K562 (cell line): ENCODE measurements at regions not wholly inside any gene's neighbourhood (a gene's known extent, or its start where the extent isn't known, plus 50 kb on each side); places are given as distances from the start of the nearest gene placed in this dataset.

Experiments used
- ATAC-seq: fragments of 200-7000 bp; cut with Tn5 transposase; 3 replicates; pipeline ENCODE4 v1.9.1; 2020; ENCODE audit warnings: moderate library complexity
- BruUV-seq: library from RNA; stranded (reverse); fragments of 400-500 nt; replicated peaks from 2 replicates; lab custom pipeline; 2021; lab: Mats Ljungman, UMichigan
- CTCF ChIA-PET: fragments of 300-600 bp; formaldehyde crosslinking; extraction: SDS; loops from one replicate; lab custom pipeline; 2021; ENCODE audit warnings: low intra/inter-chr PET ratio; lab: Yijun Ruan, JAX
- POLR2A ChIA-PET: fragments of 300-600, 350-650 bp; sonication (Branson Sonifier 250); formaldehyde crosslinking; extraction: SDS; loops from one replicate; lab custom pipeline; 2021; ENCODE audit warnings: antibody characterized with exemption, inconsistent platforms; lab: Yijun Ruan, JAX
- DNase-seq, 4 experiments: peaks; one replicate each; pipeline versions ENCODE4 v3.0.0 to v3.0.0-alpha.2; 2011 to 2018; ENCODE audit warnings: low spot score in 3 of 4, mixed read lengths in 3 of 4; ENCODE audit errors: extremely low read depth in 1 of 4
- FAIRE-seq: peaks from 2 replicates; lab custom pipeline; 2011; peaks lifted over from hg19 to GRCh38; lab: Jason Lieb, UNC
- H2AFZ ChIP-seq: 2 replicates; pipeline ENCODE4 v1.6.0; 2011; ENCODE audit warnings: low read depth, low read length, control low read depth, inconsistent platforms
- H3K27ac ChIP-seq: fragments of 200-600 bp; 3 replicates; pipeline ENCODE4 v1.8.0; 2011; ENCODE audit warnings: low read depth, mild to moderate bottlenecking, control low read depth, inconsistent platforms, low read length, moderate library complexity, mixed read lengths; ENCODE audit errors: extremely low read depth
- H3K27me3 ChIP-seq, 2 experiments: fragments of 300-600 bp in 1 of 2; 2 replicates in 1 of 2; 3 replicates in 1 of 2; pipeline versions ENCODE4 v1.6.0 to v1.8.0; 2011; ENCODE audit warnings: inconsistent platforms in 2 of 2, low read length in 2 of 2, mild to moderate bottlenecking in 1 of 2, mixed read lengths in 1 of 2, moderate library complexity in 1 of 2; ENCODE audit not compliant: control insufficient read depth in 2 of 2, insufficient read depth in 2 of 2
- H3K36me3 ChIP-seq: fragments of 300-600 bp; 3 replicates; pipeline ENCODE4 v1.8.0; 2011; ENCODE audit warnings: mild to moderate bottlenecking, low read length, inconsistent platforms; ENCODE audit not compliant: control insufficient read depth, insufficient read depth
- H3K4me1 ChIP-seq, 2 experiments: fragments of 200-600 bp in 1 of 2; replicated peaks in 1 of 2; 2 replicates in 1 of 2; 3 replicates in 1 of 2; pipeline versions ENCODE4 v1.5.1 to v1.8.0; 2011; ENCODE audit warnings: inconsistent platforms in 2 of 2, low read length in 2 of 2, mild to moderate bottlenecking in 1 of 2, mixed read lengths in 1 of 2, moderate library complexity in 1 of 2; ENCODE audit not compliant: control insufficient read depth in 2 of 2, insufficient read depth in 2 of 2
- H3K4me2 ChIP-seq: 2 replicates; pipeline ENCODE4 v1.6.1; 2011; ENCODE audit warnings: low read length, control low read depth, inconsistent platforms, mixed read lengths; ENCODE audit not compliant: insufficient read depth
- H3K4me3 ChIP-seq: fragments of 200-600 bp; sonication (generic), shearing (Covaris generic); 2 replicates; pipeline ENCODE4 v1.5.1; 2016; ENCODE audit warnings: control low read depth, inconsistent platforms
- H3K79me2 ChIP-seq: fragments of 200-600 bp; 3 replicates; pipeline ENCODE4 v1.8.0; 2011; ENCODE audit warnings: low read length, inconsistent platforms; ENCODE audit not compliant: control insufficient read depth, insufficient read depth
- H3K9ac ChIP-seq, 2 experiments: 2 replicates each; pipeline versions ENCODE4 v1.6.0 to v1.6.1; 2011; ENCODE audit warnings: low read depth in 2 of 2, low read length in 2 of 2, control low read depth in 1 of 2, inconsistent platforms in 1 of 2, mild to moderate bottlenecking in 1 of 2, mixed read lengths in 1 of 2; ENCODE audit not compliant: insufficient read depth in 1 of 2
- H3K9me1 ChIP-seq: one replicate; pipeline ENCODE4 v1.6.0; 2011; ENCODE audit warnings: inconsistent platforms, mild to moderate bottlenecking, low read length, moderate library complexity; ENCODE audit not compliant: control insufficient read depth, insufficient read depth
- H3K9me3 ChIP-seq: replicated peaks from 2 replicates; pipeline ENCODE4 v1.5.1; 2011; ENCODE audit warnings: low read depth, low read length, inconsistent platforms; ENCODE audit not compliant: control insufficient read depth, insufficient read depth
- H4K20me1 ChIP-seq: replicated peaks from 2 replicates; pipeline ENCODE4 v1.6.1; 2011; ENCODE audit warnings: low read length, inconsistent platforms, mixed read lengths; ENCODE audit not compliant: control insufficient read depth, insufficient read depth
- JUNB ChIP-seq: fragments of 450-650 bp; formaldehyde crosslinking; conservative IDR thresholded peaks from 2 replicates; pipeline ENCODE4 v1.4.0; 2020; ENCODE audit warnings: mild to moderate bottlenecking
- ZNF79 ChIP-seq: fragments of 250-450 bp; sonication (Bioruptor Pico); IDR thresholded peaks from 2 replicates; pipeline ENCODE4 v1.4.0; 2020; ENCODE audit warnings: low read depth, mild to moderate bottlenecking, moderate library complexity
- WGBS: fragments of 100-300 bp; shearing (Covaris generic); methylation state at CpG from one replicate; pipeline ENCODE4 v1.1.6; 2016; ENCODE audit warnings: low coverage, mixed read lengths; ENCODE audit not compliant: insufficient coverage; ENCODE audit errors: missing lambda C conversion rate; 5-methylcytosine and 5-hydroxymethylcytosine counted together
- in situ Hi-C: fragments of 300-500 bp; cut with MboI; formaldehyde crosslinking; loops from 4 replicates; pipeline ENCODE4 v1.15.0; 2018; ENCODE audit warnings: inconsistent platforms, mixed read lengths
- intact Hi-C: fragments of 100-400 bp; cut with micrococcal nuclease; formaldehyde crosslinking; loops from 2 replicates; pipeline ENCODE4 v1.14.2; 2022
- TF ChIP-seq, protein P1 (sequence below), 3 experiments: fragments of 200-800 bp in 1 of 3; fragments of 250-450 bp in 1 of 3; fragments of 450-650 bp in 1 of 3; sonication (Bioruptor Pico) in 1 of 3; sonication (Bioruptor generic) in 1 of 3; formaldehyde crosslinking in 1 of 3; IDR thresholded peaks; 2 replicates each; pipeline versions ENCODE4 v1.6.1 to v1.8.0; 2016 to 2022; ENCODE audit warnings: mild to moderate bottlenecking in 2 of 3, missing genetic modification characterization in 2 of 3, missing compliant biosample characterization in 1 of 3, moderate library complexity in 1 of 3

DNA sequence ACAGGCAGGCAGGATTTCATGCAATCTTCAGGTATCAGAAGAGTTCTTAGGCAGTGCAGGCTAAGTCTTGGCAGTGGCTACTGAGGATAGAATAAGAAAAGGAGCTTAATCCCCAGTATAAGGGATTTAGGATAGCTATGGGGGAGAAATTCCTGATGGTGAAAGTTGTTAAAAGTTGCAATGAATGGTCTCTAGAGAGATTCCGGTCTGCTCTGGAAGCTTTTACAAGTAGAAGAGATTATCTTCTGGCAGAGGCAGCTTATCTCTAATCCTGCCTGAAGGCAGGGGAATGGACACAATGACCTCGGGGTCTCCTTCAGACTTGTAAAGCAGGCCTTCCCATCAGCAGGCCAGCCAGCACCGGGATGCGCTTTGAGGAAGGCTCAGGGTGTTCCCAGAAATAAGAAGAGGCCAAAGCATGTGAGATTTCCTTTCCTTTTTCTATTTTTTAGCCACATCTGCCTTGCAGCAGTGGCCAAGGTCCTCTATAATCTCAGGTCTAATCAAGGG, 253.9 kb upstream of the KLHL29 start:
- ChIA-PET POLR2A (no interaction called here), CTCF (no interaction called here)
- ATAC-seq: no peak
- intact Hi-C loops (no loop called here), in situ Hi-C loops (no loop called here)
- TF ChIP-seq JUNB (CRISPR knock-in tag): no peak
- no peak for TF ChIP-seq ZNF79 (CRISPR knock-in tag)
- TF ChIP-seq, protein P1, sequence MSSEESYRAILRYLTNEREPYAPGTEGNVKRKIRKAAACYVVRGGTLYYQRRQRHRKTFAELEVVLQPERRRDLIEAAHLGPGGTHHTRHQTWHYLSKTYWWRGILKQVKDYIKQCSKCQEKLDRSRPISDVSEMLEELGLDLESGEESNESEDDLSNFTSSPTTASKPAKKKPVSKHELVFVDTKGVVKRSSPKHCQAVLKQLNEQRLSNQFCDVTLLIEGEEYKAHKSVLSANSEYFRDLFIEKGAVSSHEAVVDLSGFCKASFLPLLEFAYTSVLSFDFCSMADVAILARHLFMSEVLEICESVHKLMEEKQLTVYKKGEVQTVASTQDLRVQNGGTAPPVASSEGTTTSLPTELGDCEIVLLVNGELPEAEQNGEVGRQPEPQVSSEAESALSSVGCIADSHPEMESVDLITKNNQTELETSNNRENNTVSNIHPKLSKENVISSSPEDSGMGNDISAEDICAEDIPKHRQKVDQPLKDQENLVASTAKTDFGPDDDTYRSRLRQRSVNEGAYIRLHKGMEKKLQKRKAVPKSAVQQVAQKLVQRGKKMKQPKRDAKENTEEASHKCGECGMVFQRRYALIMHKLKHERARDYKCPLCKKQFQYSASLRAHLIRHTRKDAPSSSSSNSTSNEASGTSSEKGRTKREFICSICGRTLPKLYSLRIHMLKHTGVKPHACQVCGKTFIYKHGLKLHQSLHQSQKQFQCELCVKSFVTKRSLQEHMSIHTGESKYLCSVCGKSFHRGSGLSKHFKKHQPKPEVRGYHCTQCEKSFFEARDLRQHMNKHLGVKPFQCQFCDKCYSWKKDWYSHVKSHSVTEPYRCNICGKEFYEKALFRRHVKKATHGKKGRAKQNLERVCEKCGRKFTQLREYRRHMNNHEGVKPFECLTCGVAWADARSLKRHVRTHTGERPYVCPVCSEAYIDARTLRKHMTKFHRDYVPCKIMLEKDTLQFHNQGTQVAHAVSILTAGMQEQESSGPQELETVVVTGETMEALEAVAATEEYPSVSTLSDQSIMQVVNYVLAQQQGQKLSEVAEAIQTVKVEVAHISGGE (CRISPR knock-in tag; IDR thresholded peaks at IDR 0.05): no peak
- Histone ChIP-seq H3K9ac (no peak overlapping the region), H3K79me2 (no peaks in the 10 kb centered on the region), H3K9me3 (no peaks in the 10 kb centered on the region), H3K27me3 (no peaks in the 10 kb centered on the region), H3K4me2 (no peak overlapping the region), H3K4me1 (no peaks in the 10 kb centered on the region), H3K9me1 (no peaks in the 10 kb centered on the region), H4K20me1 (no peaks in the 10 kb centered on the region), H3K36me3 (no peaks in the 10 kb centered on the region), H2AFZ (no peak overlapping the region), H3K4me3 (no peak overlapping the region), H3K27ac (no peak overlapping the region)
- no peak for DNase-seq
- 0% methylated on average over 4 of the region's 4 CpGs for WGBS
- no peak for FAIRE-seq
- BruUV-seq: no TSS peak
